ENCODE measurements at regions not wholly inside any gene's neighbourhood (a gene's known extent, or its start where the extent isn't known, plus 50 kb on each side); places are given as distances from the start of the nearest gene placed in this dataset.
A peak's percentile ranks its signal among the peaks of the same experiment; 100 is the strongest.

DNA sequence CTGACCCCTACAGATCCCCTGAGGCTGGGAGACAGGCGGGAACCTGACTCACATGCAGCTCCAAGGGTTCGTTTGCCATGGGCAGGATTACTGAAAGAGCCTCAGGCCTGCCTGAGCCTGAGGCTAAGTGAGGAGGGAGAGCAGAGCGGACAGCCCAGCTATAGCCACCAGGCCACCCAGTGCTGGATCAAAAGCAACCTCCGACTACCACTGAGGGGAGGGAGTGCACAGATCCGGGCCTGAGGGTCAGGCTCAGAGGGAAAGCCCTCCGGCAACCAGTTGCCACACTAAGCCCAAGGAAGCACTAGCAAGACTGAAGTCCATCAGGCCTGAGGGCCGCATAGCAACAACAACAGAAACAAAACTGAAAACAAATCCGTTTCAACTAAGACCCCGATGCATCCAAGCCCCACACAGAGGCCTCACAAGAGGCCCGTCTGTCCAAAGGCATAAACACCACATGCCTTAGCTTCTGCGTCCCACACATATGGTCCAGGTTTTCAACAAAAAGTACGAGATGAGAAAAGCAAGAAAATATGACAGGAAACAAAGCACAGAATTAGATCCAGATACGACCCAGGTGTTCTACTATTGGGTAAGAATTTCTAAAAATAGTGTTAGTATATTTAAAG lies 92.5 kb upstream of the VIPR2 start:
- DNase-seq (ENCODE audit: low read depth): no peak
- no peak for FAIRE-seq
- TF ChIP-seq, protein P1, sequence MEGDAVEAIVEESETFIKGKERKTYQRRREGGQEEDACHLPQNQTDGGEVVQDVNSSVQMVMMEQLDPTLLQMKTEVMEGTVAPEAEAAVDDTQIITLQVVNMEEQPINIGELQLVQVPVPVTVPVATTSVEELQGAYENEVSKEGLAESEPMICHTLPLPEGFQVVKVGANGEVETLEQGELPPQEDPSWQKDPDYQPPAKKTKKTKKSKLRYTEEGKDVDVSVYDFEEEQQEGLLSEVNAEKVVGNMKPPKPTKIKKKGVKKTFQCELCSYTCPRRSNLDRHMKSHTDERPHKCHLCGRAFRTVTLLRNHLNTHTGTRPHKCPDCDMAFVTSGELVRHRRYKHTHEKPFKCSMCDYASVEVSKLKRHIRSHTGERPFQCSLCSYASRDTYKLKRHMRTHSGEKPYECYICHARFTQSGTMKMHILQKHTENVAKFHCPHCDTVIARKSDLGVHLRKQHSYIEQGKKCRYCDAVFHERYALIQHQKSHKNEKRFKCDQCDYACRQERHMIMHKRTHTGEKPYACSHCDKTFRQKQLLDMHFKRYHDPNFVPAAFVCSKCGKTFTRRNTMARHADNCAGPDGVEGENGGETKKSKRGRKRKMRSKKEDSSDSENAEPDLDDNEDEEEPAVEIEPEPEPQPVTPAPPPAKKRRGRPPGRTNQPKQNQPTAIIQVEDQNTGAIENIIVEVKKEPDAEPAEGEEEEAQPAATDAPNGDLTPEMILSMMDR (IDR thresholded peaks at IDR 0.05; ENCODE audit: insufficient read depth, low read length, severe bottlenecking): no peak
- Histone ChIP-seq H3K36me3 (ENCODE audit: control insufficient read depth, insufficient read depth, low read length) (no peaks in the 10 kb centered on the region), H3K27me3 (ENCODE audit: control insufficient read depth, insufficient read depth, low read length) (no peaks in the 10 kb centered on the region), H3K4me3 (ENCODE audit: low read depth, low read length) (no peak overlapping the region)

DNA sequence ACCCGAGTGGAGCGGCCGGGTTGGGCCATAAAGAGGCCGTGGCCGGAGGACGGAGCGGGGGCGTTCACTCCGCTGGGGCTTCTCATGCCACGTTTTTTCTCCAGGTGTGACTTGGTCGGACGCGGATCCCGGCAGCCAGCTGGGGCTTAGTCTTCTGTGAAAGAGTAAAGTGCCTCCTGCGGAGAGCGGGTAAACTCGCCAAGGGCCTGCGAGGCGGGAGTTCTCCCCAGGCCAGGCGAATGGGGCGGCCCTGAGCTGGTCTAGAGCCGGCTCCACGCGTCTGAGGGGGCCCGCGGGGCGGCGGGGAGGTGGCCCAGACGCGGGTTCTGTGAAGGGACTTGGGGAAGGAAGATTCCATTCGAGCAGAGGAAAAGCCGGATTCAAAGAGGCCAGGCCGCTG lies 86.3 kb upstream of the VIPR2 start:
- TF ChIP-seq, protein P1 (IDR thresholded peaks at IDR 0.05; ENCODE audit: insufficient read depth, low read length, severe bottlenecking): no peak
- no peak overlapping the region for H3K4me3 ChIP-seq (ENCODE audit: low read depth, low read length)
- H3K36me3 ChIP-seq (ENCODE audit: control insufficient read depth, insufficient read depth, low read length): no peaks in the 10 kb centered on the region
- no peak for FAIRE-seq
- H3K27me3 ChIP-seq (ENCODE audit: control insufficient read depth, insufficient read depth, low read length): no peaks in the 10 kb centered on the region
- no peak for DNase-seq (ENCODE audit: low read depth)

DNA sequence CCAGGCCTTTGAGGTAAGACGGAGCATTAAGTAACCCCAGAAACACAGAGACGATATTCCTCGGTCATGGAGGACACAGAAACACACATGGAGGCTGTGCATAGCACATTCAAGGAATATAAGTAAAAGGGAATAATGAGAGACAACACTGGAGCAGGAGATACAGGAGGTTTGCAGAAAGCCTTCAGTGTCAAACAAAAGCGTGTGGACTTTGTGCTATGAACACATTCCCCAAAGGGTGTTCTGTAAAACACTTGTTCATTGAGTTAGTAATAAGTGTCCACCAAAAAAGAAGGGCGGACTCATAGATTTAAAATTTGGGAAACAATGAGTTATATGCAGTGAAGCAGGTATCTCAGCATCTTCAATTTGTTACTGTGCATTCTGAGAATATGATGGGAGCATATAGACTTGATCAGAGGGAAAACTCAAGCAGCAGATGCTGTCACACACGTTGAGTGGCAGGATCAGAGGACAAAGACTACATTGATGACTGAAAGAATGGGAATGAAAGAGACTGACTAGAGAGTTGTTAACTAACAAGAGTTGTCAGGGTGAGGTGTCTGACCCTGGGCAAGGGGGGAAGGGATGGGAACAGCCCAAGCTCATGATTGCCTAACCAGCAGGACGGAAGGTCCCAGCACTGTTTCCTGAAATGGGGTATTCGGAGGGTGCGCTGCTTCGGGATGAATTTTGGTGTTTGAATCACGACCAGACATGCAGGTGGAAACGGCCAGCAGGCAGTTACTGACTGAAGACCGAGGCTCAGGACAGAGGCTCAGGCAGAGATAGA lies 85.2 kb upstream of the VIPR2 start:
- TF ChIP-seq, protein P1 (IDR thresholded peaks at IDR 0.05; ENCODE audit: insufficient read depth, low read length, severe bottlenecking): no peak
- Histone ChIP-seq H3K36me3 (ENCODE audit: control insufficient read depth, insufficient read depth, low read length) (no peaks in the 10 kb centered on the region), H3K27me3 (ENCODE audit: control insufficient read depth, insufficient read depth, low read length) (no peaks in the 10 kb centered on the region), H3K4me3 (ENCODE audit: low read depth, low read length) (no peak overlapping the region)
- DNase-seq (ENCODE audit: low read depth) (no peak), FAIRE-seq (no peak)

DNA sequence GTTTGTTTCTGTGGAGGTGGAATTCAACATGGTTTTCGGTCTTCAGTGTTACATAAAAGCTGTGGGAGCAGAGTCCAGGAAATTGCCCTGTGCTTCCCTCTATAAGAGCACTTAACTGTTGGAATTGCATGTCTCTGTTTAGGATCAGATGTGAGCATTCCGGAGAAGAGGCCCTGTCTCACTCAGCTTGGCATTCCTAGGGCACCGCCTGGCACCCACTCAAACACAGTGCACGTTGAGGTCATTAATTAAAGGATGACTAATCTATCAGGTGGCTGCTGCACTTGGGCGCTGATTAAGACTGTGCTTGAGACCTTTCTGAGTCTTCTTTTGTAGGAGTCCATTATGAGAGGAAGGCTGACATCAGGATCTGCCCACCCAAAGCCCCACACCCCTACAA lies 82.8 kb upstream of the VIPR2 start:
- no peak for FAIRE-seq

DNA sequence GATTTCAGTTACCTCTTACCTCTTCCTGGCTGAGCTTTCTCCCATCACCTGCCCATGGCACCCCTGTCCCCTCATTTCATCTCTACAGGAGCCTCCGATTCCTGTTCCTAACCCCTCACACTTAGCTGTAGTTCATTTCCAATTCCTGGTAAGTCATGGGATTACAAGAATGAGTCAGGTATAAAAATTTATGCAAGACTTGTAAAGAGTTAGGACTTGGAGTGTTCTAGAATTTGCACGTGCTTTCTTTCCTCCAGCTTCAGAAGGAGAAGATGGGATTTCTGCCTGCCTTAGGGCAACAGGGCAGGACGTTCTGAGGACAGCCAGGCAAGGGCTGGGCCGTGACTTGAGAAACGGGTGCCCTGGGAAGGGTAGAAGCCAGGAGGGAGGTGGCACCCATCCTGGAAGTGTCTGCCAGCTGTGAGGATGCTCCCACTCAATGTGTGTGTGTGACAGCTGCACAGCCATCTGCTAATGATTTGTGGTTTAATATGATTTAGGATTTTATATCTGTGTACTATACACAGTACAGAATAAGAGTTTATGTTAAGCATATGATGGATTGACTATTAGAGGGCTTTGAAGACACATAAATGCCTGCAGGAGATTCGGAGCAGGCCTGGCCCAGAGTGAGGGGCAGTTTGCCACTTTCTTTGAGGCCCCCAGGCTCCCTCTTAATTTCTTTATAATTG lies 81.5 kb upstream of the VIPR2 start:
- TF ChIP-seq, protein P1 (IDR thresholded peaks at IDR 0.05; ENCODE audit: insufficient read depth, low read length, severe bottlenecking): no peak
- Histone ChIP-seq H3K4me3 (ENCODE audit: low read depth, low read length) (no peak overlapping the region), H3K27me3 (ENCODE audit: control insufficient read depth, insufficient read depth, low read length) (no peaks in the 10 kb centered on the region), H3K36me3 (ENCODE audit: control insufficient read depth, insufficient read depth, low read length) (no peaks in the 10 kb centered on the region)
- DNase-seq (ENCODE audit: low read depth) (no peak), FAIRE-seq (no peak)

More for the DNA sequence above, 82.8 kb upstream of the VIPR2 start:
- DNase-seq (ENCODE audit: low read depth): peak; percentile 17
- no peaks in the 10 kb centered on the region for H3K27me3 ChIP-seq (ENCODE audit: control insufficient read depth, insufficient read depth, low read length)
- TF ChIP-seq, protein P1 (IDR thresholded peaks at IDR 0.05; ENCODE audit: insufficient read depth, low read length, severe bottlenecking): no peak
- no peaks in the 10 kb centered on the region for H3K36me3 ChIP-seq (ENCODE audit: control insufficient read depth, insufficient read depth, low read length)
- no peak overlapping the region for H3K4me3 ChIP-seq (ENCODE audit: low read depth, low read length)
